ENCODE measurements at regions not wholly inside any gene's neighbourhood (a gene's known extent, or its start where the extent isn't known, plus 50 kb on each side); places are given as distances from the start of the nearest gene placed in this dataset.

DNA sequence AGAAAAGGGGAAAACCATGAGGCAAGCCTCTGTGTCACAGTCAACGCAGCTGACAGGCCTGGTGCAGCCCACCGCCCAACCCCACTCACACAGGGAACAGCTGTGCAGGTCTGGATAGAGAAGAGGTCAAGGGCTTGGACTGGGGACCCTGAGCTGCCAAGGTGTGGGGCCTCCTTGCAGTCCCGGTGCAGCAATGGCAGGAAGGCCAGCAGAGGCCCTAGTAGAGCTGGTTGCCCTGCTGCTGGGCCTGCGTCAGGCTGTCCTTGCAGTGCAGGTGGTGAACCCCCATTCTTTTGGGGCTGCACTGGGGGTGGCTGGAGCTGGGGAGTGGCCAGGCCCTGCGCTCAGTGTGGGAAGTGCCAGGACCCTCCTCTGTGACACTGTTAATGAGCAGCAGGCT lies 482.0 kb downstream of the SMARCA1 start:
- Mint-ChIP-seq H3K9me3 (ENCODE audit: unreplicated experiment) (no peaks in the 10 kb centered on the region), H3K27me3 (ENCODE audit: unreplicated experiment) (no peaks in the 10 kb centered on the region)
- DNase-seq: no peak

DNA sequence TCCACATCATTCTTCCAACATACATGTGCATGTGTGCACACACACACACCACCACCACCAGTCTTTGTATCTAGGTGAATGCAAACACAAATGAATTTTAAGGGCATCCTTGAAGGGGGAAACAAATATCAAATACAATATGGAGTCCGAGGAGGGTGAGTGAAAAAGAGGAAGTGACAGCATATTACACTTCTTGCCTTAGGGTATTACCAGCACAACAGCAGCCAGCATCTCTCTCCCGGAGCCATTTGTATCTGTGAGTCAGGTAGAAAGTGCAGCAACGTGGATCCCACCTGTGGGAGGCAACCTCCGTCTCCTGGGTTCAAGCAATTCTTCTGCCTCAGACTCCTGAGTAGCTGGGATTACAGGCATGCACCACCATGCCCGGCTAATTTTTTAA lies 483.2 kb downstream of the SMARCA1 start:
- H3K9me3 Mint-ChIP-seq (ENCODE audit: unreplicated experiment): no peaks in the 10 kb centered on the region
- TF ChIP-seq, protein P1, sequence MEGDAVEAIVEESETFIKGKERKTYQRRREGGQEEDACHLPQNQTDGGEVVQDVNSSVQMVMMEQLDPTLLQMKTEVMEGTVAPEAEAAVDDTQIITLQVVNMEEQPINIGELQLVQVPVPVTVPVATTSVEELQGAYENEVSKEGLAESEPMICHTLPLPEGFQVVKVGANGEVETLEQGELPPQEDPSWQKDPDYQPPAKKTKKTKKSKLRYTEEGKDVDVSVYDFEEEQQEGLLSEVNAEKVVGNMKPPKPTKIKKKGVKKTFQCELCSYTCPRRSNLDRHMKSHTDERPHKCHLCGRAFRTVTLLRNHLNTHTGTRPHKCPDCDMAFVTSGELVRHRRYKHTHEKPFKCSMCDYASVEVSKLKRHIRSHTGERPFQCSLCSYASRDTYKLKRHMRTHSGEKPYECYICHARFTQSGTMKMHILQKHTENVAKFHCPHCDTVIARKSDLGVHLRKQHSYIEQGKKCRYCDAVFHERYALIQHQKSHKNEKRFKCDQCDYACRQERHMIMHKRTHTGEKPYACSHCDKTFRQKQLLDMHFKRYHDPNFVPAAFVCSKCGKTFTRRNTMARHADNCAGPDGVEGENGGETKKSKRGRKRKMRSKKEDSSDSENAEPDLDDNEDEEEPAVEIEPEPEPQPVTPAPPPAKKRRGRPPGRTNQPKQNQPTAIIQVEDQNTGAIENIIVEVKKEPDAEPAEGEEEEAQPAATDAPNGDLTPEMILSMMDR (IDR thresholded peaks at IDR 0.05; ENCODE audit: partially characterized antibody, unreplicated experiment): no peak
- H3K36me3 Mint-ChIP-seq (ENCODE audit: unreplicated experiment): no peaks in the 10 kb centered on the region
- no peak overlapping the region for H3K27ac Mint-ChIP-seq (ENCODE audit: unreplicated experiment)
- no peaks in the 10 kb centered on the region for H3K27me3 Mint-ChIP-seq (ENCODE audit: unreplicated experiment)
- no peak overlapping the region for H3K4me3 Mint-ChIP-seq (ENCODE audit: unreplicated experiment)
- H3K4me1 Mint-ChIP-seq (ENCODE audit: low read depth, unreplicated experiment): peaks cover 3% of the 10 kb centered on the region
- no peak for DNase-seq

More for the DNA sequence above, 482.0 kb downstream of the SMARCA1 start:
- H3K27ac Mint-ChIP-seq (ENCODE audit: unreplicated experiment): no peak overlapping the region
- no peaks in the 10 kb centered on the region for H3K36me3 Mint-ChIP-seq (ENCODE audit: unreplicated experiment)
- TF ChIP-seq, protein P1 (IDR thresholded peaks at IDR 0.05; ENCODE audit: partially characterized antibody, unreplicated experiment): no peak
- H3K4me3 Mint-ChIP-seq (ENCODE audit: unreplicated experiment): no peak overlapping the region
- peaks cover 3% of the 10 kb centered on the region for H3K4me1 Mint-ChIP-seq (ENCODE audit: low read depth, unreplicated experiment)

DNA sequence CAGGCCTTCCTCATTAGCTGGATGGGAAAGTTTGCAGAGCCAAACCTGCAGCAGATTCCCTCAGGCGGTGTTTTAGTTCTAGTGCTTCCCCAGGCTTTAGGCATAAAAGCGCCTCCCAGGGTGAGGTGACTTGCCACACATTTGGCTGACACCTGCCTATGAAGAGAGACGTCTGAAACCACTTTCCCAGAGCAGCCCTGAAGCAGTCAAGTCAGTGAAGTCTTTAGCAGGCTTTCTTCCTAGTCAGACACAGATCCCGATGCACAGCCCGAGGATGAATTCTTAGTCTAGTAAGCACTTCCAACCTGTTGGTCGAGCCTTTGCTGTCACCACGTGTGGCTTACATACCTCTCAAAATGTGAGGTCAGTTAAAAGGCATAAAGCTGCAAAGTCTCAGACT lies 484.1 kb downstream of the SMARCA1 start:
- no peak for DNase-seq
- H3K27ac Mint-ChIP-seq (ENCODE audit: unreplicated experiment): no peak overlapping the region

DNA sequence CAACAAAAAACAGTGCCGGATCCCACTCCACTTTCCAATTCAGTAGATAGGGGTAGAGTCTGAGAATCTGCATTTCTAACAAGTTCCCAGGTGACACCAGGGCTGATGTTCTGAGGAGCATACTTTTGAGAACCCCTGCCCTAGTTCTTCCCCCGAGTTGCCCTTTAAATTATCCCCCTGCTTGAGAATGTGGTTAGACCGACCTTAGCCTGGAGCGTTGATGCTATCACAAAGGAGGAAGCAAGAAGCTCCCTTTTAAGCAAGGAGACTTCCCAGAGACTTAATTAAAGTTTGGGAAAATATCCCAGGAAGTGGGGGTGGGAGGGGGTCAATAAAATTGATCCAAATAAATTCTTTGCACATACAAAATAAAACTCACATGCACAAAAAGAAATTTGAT lies 485.9 kb downstream of the SMARCA1 start:
- H3K27ac Mint-ChIP-seq (ENCODE audit: unreplicated experiment): no peak overlapping the region
- H3K4me1 Mint-ChIP-seq (ENCODE audit: low read depth, unreplicated experiment): peaks cover 3% of the 10 kb centered on the region
- TF ChIP-seq, protein P1 (IDR thresholded peaks at IDR 0.05; ENCODE audit: partially characterized antibody, unreplicated experiment): no peak
- no peaks in the 10 kb centered on the region for H3K27me3 Mint-ChIP-seq (ENCODE audit: unreplicated experiment)
- DNase-seq: no peak
- no peaks in the 10 kb centered on the region for H3K9me3 Mint-ChIP-seq (ENCODE audit: unreplicated experiment)
- H3K36me3 Mint-ChIP-seq (ENCODE audit: unreplicated experiment): no peaks in the 10 kb centered on the region
- no peak overlapping the region for H3K4me3 Mint-ChIP-seq (ENCODE audit: unreplicated experiment)

More for the DNA sequence above, 484.1 kb downstream of the SMARCA1 start:
- peaks cover 3% of the 10 kb centered on the region for H3K4me1 Mint-ChIP-seq (ENCODE audit: low read depth, unreplicated experiment)
- no peaks in the 10 kb centered on the region for H3K36me3 Mint-ChIP-seq (ENCODE audit: unreplicated experiment)
- no peaks in the 10 kb centered on the region for H3K9me3 Mint-ChIP-seq (ENCODE audit: unreplicated experiment)
- TF ChIP-seq, protein P1 (IDR thresholded peaks at IDR 0.05; ENCODE audit: partially characterized antibody, unreplicated experiment): no peak
- no peak overlapping the region for H3K4me3 Mint-ChIP-seq (ENCODE audit: unreplicated experiment)
- no peaks in the 10 kb centered on the region for H3K27me3 Mint-ChIP-seq (ENCODE audit: unreplicated experiment)

DNA sequence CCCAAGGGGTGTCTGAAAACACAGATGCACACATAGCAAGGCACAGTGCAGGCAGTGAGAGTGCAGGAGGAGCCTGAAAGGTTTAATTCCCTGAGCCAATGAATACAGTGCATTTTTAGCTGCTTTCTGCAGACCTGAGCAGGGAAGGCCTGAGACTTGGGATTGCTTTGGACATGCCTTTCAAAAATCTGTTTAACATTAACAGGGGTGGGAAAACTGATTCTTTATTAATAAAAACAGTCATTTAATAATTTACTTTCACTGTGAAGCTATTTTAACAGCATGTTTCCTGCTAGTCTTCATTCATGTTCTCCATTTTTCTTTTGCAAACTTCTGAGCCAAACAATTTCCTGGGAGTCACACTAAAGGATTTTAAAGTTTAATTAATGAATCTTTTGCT lies 488.1 kb downstream of the SMARCA1 start:
- H3K4me1 Mint-ChIP-seq (ENCODE audit: low read depth, unreplicated experiment): peaks cover 3% of the 10 kb centered on the region
- H3K27me3 Mint-ChIP-seq (ENCODE audit: unreplicated experiment): no peaks in the 10 kb centered on the region
- H3K36me3 Mint-ChIP-seq (ENCODE audit: unreplicated experiment): no peaks in the 10 kb centered on the region
- no peak overlapping the region for H3K27ac Mint-ChIP-seq (ENCODE audit: unreplicated experiment)
- H3K4me3 Mint-ChIP-seq (ENCODE audit: unreplicated experiment): no peak overlapping the region
- TF ChIP-seq, protein P1 (IDR thresholded peaks at IDR 0.05; ENCODE audit: partially characterized antibody, unreplicated experiment): no peak
- H3K9me3 Mint-ChIP-seq (ENCODE audit: unreplicated experiment): no peaks in the 10 kb centered on the region
- no peak for DNase-seq
